ENCODE measurements at regions not wholly inside any gene's neighbourhood (a gene's known extent, or its start where the extent isn't known, plus 50 kb on each side); places are given as distances from the start of the nearest gene placed in this dataset.

DNA sequence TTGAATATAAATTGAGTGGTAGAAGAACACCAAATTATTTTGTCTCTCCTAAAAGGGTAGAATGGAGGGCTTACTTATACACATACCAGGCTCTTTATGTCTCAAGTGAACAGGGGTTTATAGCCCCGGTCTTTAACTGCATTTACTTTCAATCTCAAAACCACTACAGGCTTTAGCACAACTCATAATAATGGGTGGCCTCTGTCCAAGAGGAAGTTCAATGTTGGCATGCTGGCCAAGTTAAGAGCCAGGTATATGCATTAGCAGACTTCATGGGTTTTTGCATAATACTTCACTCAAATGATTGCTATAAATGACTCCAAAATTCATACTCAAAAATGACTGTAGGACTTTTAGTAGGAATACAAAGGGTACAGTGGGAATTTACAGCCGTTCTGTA lies 118.5 kb upstream of the OTUD4 start:
- no peaks in the 10 kb centered on the region for H3K4me1 Mint-ChIP-seq (ENCODE audit: low read depth, unreplicated experiment)
- no peaks in the 10 kb centered on the region for H3K9me3 Mint-ChIP-seq (ENCODE audit: low read depth, unreplicated experiment)
- no peak overlapping the region for H3K4me3 Mint-ChIP-seq (ENCODE audit: low read depth, unreplicated experiment)
- intact Hi-C loops (cut with micrococcal nuclease; ENCODE audit: unreplicated experiment), result no loop called here
- H3K27ac Mint-ChIP-seq (ENCODE audit: unreplicated experiment), result no peak overlapping the region
- CTCF ChIA-PET, result no interaction called here
- H3K27me3 Mint-ChIP-seq (ENCODE audit: unreplicated experiment), result no peaks in the 10 kb centered on the region
- no peaks in the 10 kb centered on the region for H3K36me3 Mint-ChIP-seq (ENCODE audit: insufficient read depth, unreplicated experiment)
- TF ChIP-seq, protein P1, sequence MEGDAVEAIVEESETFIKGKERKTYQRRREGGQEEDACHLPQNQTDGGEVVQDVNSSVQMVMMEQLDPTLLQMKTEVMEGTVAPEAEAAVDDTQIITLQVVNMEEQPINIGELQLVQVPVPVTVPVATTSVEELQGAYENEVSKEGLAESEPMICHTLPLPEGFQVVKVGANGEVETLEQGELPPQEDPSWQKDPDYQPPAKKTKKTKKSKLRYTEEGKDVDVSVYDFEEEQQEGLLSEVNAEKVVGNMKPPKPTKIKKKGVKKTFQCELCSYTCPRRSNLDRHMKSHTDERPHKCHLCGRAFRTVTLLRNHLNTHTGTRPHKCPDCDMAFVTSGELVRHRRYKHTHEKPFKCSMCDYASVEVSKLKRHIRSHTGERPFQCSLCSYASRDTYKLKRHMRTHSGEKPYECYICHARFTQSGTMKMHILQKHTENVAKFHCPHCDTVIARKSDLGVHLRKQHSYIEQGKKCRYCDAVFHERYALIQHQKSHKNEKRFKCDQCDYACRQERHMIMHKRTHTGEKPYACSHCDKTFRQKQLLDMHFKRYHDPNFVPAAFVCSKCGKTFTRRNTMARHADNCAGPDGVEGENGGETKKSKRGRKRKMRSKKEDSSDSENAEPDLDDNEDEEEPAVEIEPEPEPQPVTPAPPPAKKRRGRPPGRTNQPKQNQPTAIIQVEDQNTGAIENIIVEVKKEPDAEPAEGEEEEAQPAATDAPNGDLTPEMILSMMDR (IDR thresholded peaks at IDR 0.05; ENCODE audit: unreplicated experiment), result no peak
- peak; percentile 12 for DNase-seq
- BruUV-seq (replicated peaks), result no TSS peak

DNA sequence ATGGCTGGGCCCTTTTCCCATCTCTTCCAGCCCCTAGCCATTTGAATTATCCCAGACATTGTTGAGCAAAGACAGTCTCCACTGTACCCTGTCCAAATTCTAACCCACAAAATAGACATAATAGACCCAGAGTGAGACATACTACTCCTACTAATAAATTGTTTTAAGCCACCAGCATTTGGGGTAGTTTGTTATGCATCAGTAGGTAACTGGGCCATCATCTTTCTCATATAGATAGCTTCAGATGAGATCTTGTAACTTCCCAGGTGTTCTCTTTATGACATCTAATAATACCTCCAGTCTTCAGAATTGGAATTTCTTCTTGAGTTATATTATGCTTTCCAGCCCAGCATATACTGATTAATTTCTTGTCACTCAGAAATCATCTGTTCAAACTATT lies 117.2 kb upstream of the OTUD4 start:
- TF ChIP-seq, protein P1 (IDR thresholded peaks at IDR 0.05; ENCODE audit: unreplicated experiment), result no peak
- H3K4me3 Mint-ChIP-seq (ENCODE audit: low read depth, unreplicated experiment), result no peak overlapping the region
- no peak overlapping the region for H3K27ac Mint-ChIP-seq (ENCODE audit: unreplicated experiment)
- no peaks in the 10 kb centered on the region for H3K27me3 Mint-ChIP-seq (ENCODE audit: unreplicated experiment)
- no peaks in the 10 kb centered on the region for H3K9me3 Mint-ChIP-seq (ENCODE audit: low read depth, unreplicated experiment)
- intact Hi-C loops (cut with micrococcal nuclease; ENCODE audit: unreplicated experiment), result no loop called here
- no peaks in the 10 kb centered on the region for H3K36me3 Mint-ChIP-seq (ENCODE audit: insufficient read depth, unreplicated experiment)
- no TSS peak for BruUV-seq (replicated peaks)
- CTCF ChIA-PET, result no interaction called here
- no peaks in the 10 kb centered on the region for H3K4me1 Mint-ChIP-seq (ENCODE audit: low read depth, unreplicated experiment)
- no peak for DNase-seq

- CTCF ChIA-PET, result no interaction called here
- TF ChIP-seq, protein P1 (IDR thresholded peaks at IDR 0.05; ENCODE audit: unreplicated experiment), result no peak
- Mint-ChIP-seq H3K27ac (ENCODE audit: unreplicated experiment) (no peak overlapping the region), H3K4me1 (ENCODE audit: low read depth, unreplicated experiment) (no peaks in the 10 kb centered on the region), H3K36me3 (ENCODE audit: insufficient read depth, unreplicated experiment) (no peaks in the 10 kb centered on the region), H3K4me3 (ENCODE audit: low read depth, unreplicated experiment) (no peak overlapping the region), H3K9me3 (ENCODE audit: low read depth, unreplicated experiment) (no peaks in the 10 kb centered on the region), H3K27me3 (ENCODE audit: unreplicated experiment) (no peaks in the 10 kb centered on the region)
- DNase-seq, result no peak
- intact Hi-C loops (cut with micrococcal nuclease; ENCODE audit: unreplicated experiment), result no loop called here
- BruUV-seq (replicated peaks), result no TSS peak
Measured at GRCh38 chr4:145295547-145295946, 115.2 kb upstream of the OTUD4 start.

- DNase-seq, result no peak
- no peaks in the 10 kb centered on the region for H3K4me1 Mint-ChIP-seq (ENCODE audit: low read depth, unreplicated experiment)
- no peaks in the 10 kb centered on the region for H3K27me3 Mint-ChIP-seq (ENCODE audit: unreplicated experiment)
- H3K27ac Mint-ChIP-seq (ENCODE audit: unreplicated experiment), result no peak overlapping the region
- H3K36me3 Mint-ChIP-seq (ENCODE audit: insufficient read depth, unreplicated experiment), result no peaks in the 10 kb centered on the region
- H3K4me3 Mint-ChIP-seq (ENCODE audit: low read depth, unreplicated experiment), result no peak overlapping the region
- TF ChIP-seq, protein P1 (IDR thresholded peaks at IDR 0.05; ENCODE audit: unreplicated experiment), result no peak
- CTCF ChIA-PET, result no interaction called here
- intact Hi-C loops (cut with micrococcal nuclease; ENCODE audit: unreplicated experiment), result no loop called here
- BruUV-seq (replicated peaks), result no TSS peak
- H3K9me3 Mint-ChIP-seq (ENCODE audit: low read depth, unreplicated experiment), result no peaks in the 10 kb centered on the region
Measured at GRCh38 chr4:145295122-145295521, 114.7 kb upstream of the OTUD4 start.

DNA sequence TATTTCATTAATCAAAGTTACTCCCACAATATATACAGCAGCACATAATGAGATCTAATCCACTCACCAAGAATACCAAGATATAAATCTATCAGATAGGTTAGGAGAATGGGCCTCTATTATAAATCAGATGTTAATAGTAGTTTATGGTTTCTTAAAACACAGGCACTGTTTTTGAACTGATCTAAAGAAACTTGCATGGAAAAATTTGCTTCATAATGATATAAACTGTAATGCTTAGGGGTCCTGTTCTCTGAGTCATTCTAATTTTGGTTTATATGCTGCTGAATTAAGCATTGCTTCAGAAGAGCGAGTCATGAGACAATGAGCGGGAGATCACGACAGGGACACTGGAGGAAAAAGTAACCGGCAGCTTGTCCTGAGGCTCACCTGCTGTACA lies 113.3 kb upstream of the OTUD4 start:
- Mint-ChIP-seq H3K27ac (ENCODE audit: unreplicated experiment) (no peak overlapping the region), H3K4me3 (ENCODE audit: low read depth, unreplicated experiment) (no peak overlapping the region), H3K4me1 (ENCODE audit: low read depth, unreplicated experiment) (no peaks in the 10 kb centered on the region), H3K9me3 (ENCODE audit: low read depth, unreplicated experiment) (no peaks in the 10 kb centered on the region), H3K36me3 (ENCODE audit: insufficient read depth, unreplicated experiment) (no peaks in the 10 kb centered on the region), H3K27me3 (ENCODE audit: unreplicated experiment) (no peaks in the 10 kb centered on the region)
- TF ChIP-seq, protein P1 (IDR thresholded peaks at IDR 0.05; ENCODE audit: unreplicated experiment), result no peak
- DNase-seq, result no peak
- CTCF ChIA-PET, result no interaction called here
- intact Hi-C loops (cut with micrococcal nuclease; ENCODE audit: unreplicated experiment), result no loop called here
- BruUV-seq (replicated peaks), result no TSS peak
